ENCODE measurements at regions not wholly inside any gene's neighbourhood (a gene's known extent, or its start where the extent isn't known, plus 50 kb on each side); places are given as distances from the start of the nearest gene placed in this dataset.
"Not testable (repeated sequence)": the region's sequence is repeated elsewhere in the genome, so short reads cannot be mapped to it uniquely, and the experiment has no call there.

DNA sequence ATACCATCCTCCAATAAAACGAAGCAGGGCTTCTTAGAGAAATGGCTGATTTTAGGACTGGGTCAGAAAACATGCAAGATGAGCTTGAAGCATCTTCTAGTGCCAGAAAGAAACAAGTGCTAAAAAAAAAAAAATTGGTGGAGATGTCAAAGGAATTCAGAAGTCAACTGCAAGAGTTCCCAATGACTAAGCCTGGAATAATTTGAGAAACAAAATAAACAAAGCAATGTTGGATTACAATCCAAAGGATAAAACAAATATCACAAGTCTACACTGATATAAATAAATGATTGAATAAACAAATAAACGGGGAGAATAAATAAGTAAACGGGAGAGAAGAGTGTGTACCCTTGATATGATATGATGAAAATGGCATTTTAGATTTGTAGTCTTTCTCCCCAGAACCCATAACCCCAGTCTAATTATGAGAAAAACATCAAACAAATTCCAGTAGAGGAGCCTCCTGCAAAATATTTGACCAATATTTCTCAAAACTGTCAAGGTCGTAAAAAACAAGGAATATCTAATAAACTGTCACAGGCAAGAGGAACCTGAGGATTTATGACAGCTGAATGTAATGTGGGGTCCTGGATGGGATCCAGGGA lies 63.5 kb upstream of the CCL21 start:
- Histone ChIP-seq H3K27ac (no peak overlapping the region), H3K4me3 (no peak overlapping the region)
- no peak for TF ChIP-seq CTCF (IDR thresholded peaks at IDR 0.05)
- DNase-seq (ENCODE audit: low spot score): no peak

DNA sequence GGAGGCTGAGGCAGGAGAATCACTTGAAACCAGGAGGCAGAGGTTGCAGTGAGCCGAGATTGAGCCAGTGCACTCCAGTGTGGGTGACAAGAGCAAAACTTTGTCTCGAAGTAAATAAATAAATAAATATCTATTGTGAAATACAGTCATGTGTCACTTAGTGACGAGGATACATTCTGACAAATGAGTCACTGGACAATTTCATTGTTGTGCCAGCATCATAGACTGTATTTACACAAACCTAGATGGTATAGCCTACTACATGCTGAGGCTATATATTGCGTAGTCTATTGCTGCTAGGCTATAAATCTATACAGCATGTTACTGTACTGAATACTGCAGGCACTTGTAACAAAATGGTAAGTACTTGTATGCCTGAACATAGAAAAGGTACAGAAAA lies 61.1 kb upstream of the CCL21 start:
- Histone ChIP-seq H3K27ac (no peak overlapping the region), H3K4me3 (no peak overlapping the region)
- DNase-seq (ENCODE audit: low spot score): no peak
- no peak for TF ChIP-seq CTCF (IDR thresholded peaks at IDR 0.05)

DNA sequence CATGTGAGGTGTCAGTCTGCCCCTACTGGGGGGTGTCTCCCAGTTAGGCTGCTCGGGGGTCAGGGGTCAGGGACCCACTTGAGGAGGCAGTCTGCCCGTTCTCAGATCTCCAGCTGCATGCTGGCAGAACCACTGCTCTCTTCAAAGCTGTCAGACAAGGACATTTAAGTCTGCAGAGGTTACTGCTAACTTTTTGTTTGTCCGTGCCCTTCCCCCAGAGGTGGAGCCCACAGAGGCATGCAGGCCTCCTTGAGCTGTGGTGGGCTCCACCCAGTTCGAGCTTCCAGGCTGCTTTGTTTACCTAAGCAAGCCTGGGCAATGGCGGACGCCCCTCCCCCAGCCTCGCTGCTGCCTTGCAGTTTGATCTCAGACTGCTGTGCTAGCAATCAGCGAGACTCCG lies 57.2 kb upstream of the CCL21 start:
- not testable (repeated sequence) for H3K27ac ChIP-seq; H3K4me3 ChIP-seq; DNase-seq (ENCODE audit: low spot score)

GRCh38 chr9:34760196-34761040 lies 50.5 kb upstream of the CCL21 start:
- DNase-seq (ENCODE audit: low spot score); H3K27ac ChIP-seq: not testable (repeated sequence)

More at GRCh38 chr9:34760196-34761040, 50.5 kb upstream of the CCL21 start:
- H3K4me3 ChIP-seq: not testable (repeated sequence)
